HEK293T (cell line): ENCODE measurements at regions not wholly inside any gene's neighbourhood (a gene's known extent, or its start where the extent isn't known, plus 50 kb on each side); places are given as distances from the start of the nearest gene placed in this dataset.

Experiments used
- CTCF ChIA-PET: fragments of 350-600 bp; formaldehyde crosslinking; extraction: SDS; loops from one replicate; lab custom pipeline; 2021; ENCODE audit warnings: antibody characterized with exemption, inconsistent platforms; lab: Yijun Ruan, JAX
- POLR2A ChIA-PET: fragments of 350-600 bp; formaldehyde crosslinking; extraction: SDS; loops from one replicate; lab custom pipeline; 2020; ENCODE audit warnings: antibody characterized with exemption, inconsistent platforms; lab: Yijun Ruan, JAX
- DNase-seq: peaks from one replicate; pipeline ENCODE4 v3.0.0; 2012; ENCODE audit warnings: mixed read lengths; ENCODE audit errors: extremely low spot score
- ARNT ChIP-seq: fragments of 450-650 bp; IDR thresholded peaks from 2 replicates; pipeline ENCODE4 v1.6.1; 2017; ENCODE audit warnings: mild to moderate bottlenecking
- BHLHE40 ChIP-seq: fragments of 450-650 bp; IDR thresholded peaks from 2 replicates; pipeline ENCODE4 v1.6.1; 2016; ENCODE audit warnings: mild to moderate bottlenecking, moderate library complexity, borderline replicate concordance
- CTBP1 ChIP-seq: fragments of 450-650 bp; IDR thresholded peaks from 2 replicates; pipeline ENCODE4 v1.6.1; 2016; ENCODE audit warnings: borderline replicate concordance
- ELF4 ChIP-seq: fragments of 450-650 bp; IDR thresholded peaks from 2 replicates; pipeline ENCODE4 v1.6.1; 2017; ENCODE audit warnings: antibody characterized with exemption
- FOXA1 ChIP-seq: fragments of 450-650 bp; IDR thresholded peaks from 2 replicates; pipeline ENCODE4 v1.6.1; 2016; ENCODE audit warnings: mild to moderate bottlenecking
- FOXK2 ChIP-seq: fragments of 450-650 bp; IDR thresholded peaks from 2 replicates; pipeline ENCODE4 v1.6.1; 2016; ENCODE audit warnings: mild to moderate bottlenecking
- FOXM1 ChIP-seq: fragments of 450-650 bp; IDR thresholded peaks from 2 replicates; pipeline ENCODE4 v1.6.1; 2017; ENCODE audit warnings: mild to moderate bottlenecking, borderline replicate concordance
- HDGF ChIP-seq: fragments of 450-650 bp; IDR thresholded peaks from 2 replicates; pipeline ENCODE4 v1.6.1; 2017; ENCODE audit warnings: antibody characterized with exemption, borderline replicate concordance
- L3MBTL2 ChIP-seq: fragments of 450-650 bp; conservative IDR thresholded peaks from 2 replicates; pipeline ENCODE4 v1.6.1; 2016; ENCODE audit warnings: mild to moderate bottlenecking
- LEF1 ChIP-seq: fragments of 450-650 bp; IDR thresholded peaks from 2 replicates; pipeline ENCODE4 v1.6.1; 2017; ENCODE audit warnings: mild to moderate bottlenecking, borderline replicate concordance
- NFRKB ChIP-seq: fragments of 450-650 bp; IDR thresholded peaks from 2 replicates; pipeline ENCODE4 v1.6.1; 2016; ENCODE audit warnings: mild to moderate bottlenecking, moderate library complexity
- PKNOX1 ChIP-seq: fragments of 450-650 bp; IDR thresholded peaks from 2 replicates; pipeline ENCODE4 v1.6.1; 2016
- SP1 ChIP-seq: fragments of 450-650 bp; IDR thresholded peaks from 2 replicates; pipeline ENCODE4 v1.6.1; 2017
- SUZ12 ChIP-seq: fragments of 450-650 bp; IDR thresholded peaks from 2 replicates; pipeline ENCODE4 v1.6.1; 2016; ENCODE audit warnings: mild to moderate bottlenecking
- TARDBP ChIP-seq: fragments of 450-650 bp; IDR thresholded peaks from 2 replicates; pipeline ENCODE4 v1.6.1; 2016
- ZNF384 ChIP-seq: fragments of 450-650 bp; IDR thresholded peaks from 2 replicates; pipeline ENCODE4 v1.6.1; 2016

- no peak for DNase-seq
- ChIA-PET POLR2A (no interaction called here), CTCF (interaction anchor here (0.6 kb wide), 1 partner anchor 237 kb away, joined by 3 read pairs; no protein-coding TSS in a partner anchor)
- TF ChIP-seq SUZ12 (no peak), NFRKB (no peak), ZNF384 (no peak), ARNT (no peak), CTBP1 (no peak), FOXK2 (no peak)
These were observed 151.8 kb downstream of the ABCA8 start for GRCh38 chr17:68803164-68803929.

GRCh38 chr17:68801335-68802247, 153.6 kb downstream of the ABCA8 start:
- TF ChIP-seq TARDBP (no peak), HDGF (no peak), FOXA1 (no peak), ELF4 (no peak), L3MBTL2 (no peak), FOXM1 (no peak), SUZ12 (no peak), LEF1 (no peak), FOXK2 (no peak)
- ChIA-PET CTCF (no interaction called here), POLR2A (no interaction called here)
- DNase-seq: no peak

- TF ChIP-seq ELF4 (no peak), TARDBP (no peak), L3MBTL2 (no peak), FOXK2 (no peak), BHLHE40 (no peak), LEF1 (no peak), SUZ12 (no peak), NFRKB (no peak), ZNF384 (no peak), CTBP1 (no peak), ARNT (no peak)
- no peak for DNase-seq
- ChIA-PET CTCF (no interaction called here), POLR2A (no interaction called here)
These were observed 154.4 kb downstream of the ABCA8 start for GRCh38 chr17:68800751-68801150.

GRCh38 chr17:68794636-68795434, 160.4 kb downstream of the ABCA8 start:
- TF ChIP-seq HDGF: no peak
- TF ChIP-seq ARNT: no peak
- no peak for TF ChIP-seq SP1
- no peak for TF ChIP-seq LEF1
- no peak for TF ChIP-seq BHLHE40
- TF ChIP-seq FOXA1: no peak
- no peak for TF ChIP-seq L3MBTL2
- no peak for TF ChIP-seq PKNOX1
- TF ChIP-seq ZNF384: no peak
- no peak for TF ChIP-seq TARDBP
- no peak for TF ChIP-seq NFRKB
- TF ChIP-seq ELF4: no peak
- no peak for TF ChIP-seq SUZ12
- TF ChIP-seq CTBP1: no peak
- POLR2A ChIA-PET: no interaction called here
- CTCF ChIA-PET: interaction anchor here (0.6 kb wide), 1 partner anchor 469 kb away, joined by 3 read pairs; no protein-coding TSS in a partner anchor
- no peak for DNase-seq

GRCh38 chr17:68792873-68793272, 162.3 kb downstream of the ABCA8 start:
- POLR2A ChIA-PET: no interaction called here
- CTCF ChIA-PET: no interaction called here
- no peak for DNase-seq
- TF ChIP-seq NFRKB: no peak
- TF ChIP-seq ZNF384: no peak
- no peak for TF ChIP-seq ELF4
- TF ChIP-seq ARNT: no peak
- no peak for TF ChIP-seq SUZ12
- no peak for TF ChIP-seq L3MBTL2
- TF ChIP-seq FOXA1: no peak
- TF ChIP-seq PKNOX1: no peak

GRCh38 chr17:68792042-68792685, 163.0 kb downstream of the ABCA8 start:
- ChIA-PET POLR2A (no interaction called here), CTCF (no interaction called here)
- TF ChIP-seq CTBP1 (no peak), TARDBP (no peak), NFRKB (no peak), SUZ12 (no peak), ELF4 (no peak)
- no peak for DNase-seq
